ENCODE measurements at regions not wholly inside any gene's neighbourhood (a gene's known extent, or its start where the extent isn't known, plus 50 kb on each side); places are given as distances from the start of the nearest gene placed in this dataset.

- no peak for TF ChIP-seq CTCF (IDR thresholded peaks at IDR 0.05)
- Histone ChIP-seq H3K36me3 (ENCODE audit: control insufficient read depth, insufficient read depth, low read length) (no peaks in the 10 kb centered on the region), H2AFZ (no peak overlapping the region), H3K9ac (no peak overlapping the region), H3K4me2 (ENCODE audit: low read length) (no peak overlapping the region), H3K79me2 (no peaks in the 10 kb centered on the region), H3K27ac (no peak overlapping the region), H3K9me3 (ENCODE audit: control insufficient read depth, low read length) (no peaks in the 10 kb centered on the region), H3K4me1 (no peaks in the 10 kb centered on the region), H3K4me3 (ENCODE audit: low read depth, low read length) (no peak overlapping the region), H3K27me3 (ENCODE audit: control insufficient read depth, insufficient read depth, low read length) (no peaks in the 10 kb centered on the region)
These were observed 132.7 kb upstream of the DYRK2 start for GRCh38 chr12:67515679-67516340.

GRCh38 chr12:67517181-67517887 is 131.2 kb upstream of the DYRK2 start:
- Histone ChIP-seq H3K4me2 (ENCODE audit: low read length) (no peak overlapping the region), H3K9me3 (ENCODE audit: control insufficient read depth, low read length) (no peaks in the 10 kb centered on the region), H2AFZ (no peak overlapping the region), H3K9ac (no peak overlapping the region), H3K4me3 (ENCODE audit: low read depth, low read length) (no peak overlapping the region), H3K27me3 (ENCODE audit: control insufficient read depth, insufficient read depth, low read length) (no peaks in the 10 kb centered on the region), H3K4me1 (no peaks in the 10 kb centered on the region), H3K27ac (no peak overlapping the region), H3K36me3 (ENCODE audit: control insufficient read depth, insufficient read depth, low read length) (no peaks in the 10 kb centered on the region), H3K79me2 (no peaks in the 10 kb centered on the region)
- no peak for TF ChIP-seq CTCF (IDR thresholded peaks at IDR 0.05)

DNA sequence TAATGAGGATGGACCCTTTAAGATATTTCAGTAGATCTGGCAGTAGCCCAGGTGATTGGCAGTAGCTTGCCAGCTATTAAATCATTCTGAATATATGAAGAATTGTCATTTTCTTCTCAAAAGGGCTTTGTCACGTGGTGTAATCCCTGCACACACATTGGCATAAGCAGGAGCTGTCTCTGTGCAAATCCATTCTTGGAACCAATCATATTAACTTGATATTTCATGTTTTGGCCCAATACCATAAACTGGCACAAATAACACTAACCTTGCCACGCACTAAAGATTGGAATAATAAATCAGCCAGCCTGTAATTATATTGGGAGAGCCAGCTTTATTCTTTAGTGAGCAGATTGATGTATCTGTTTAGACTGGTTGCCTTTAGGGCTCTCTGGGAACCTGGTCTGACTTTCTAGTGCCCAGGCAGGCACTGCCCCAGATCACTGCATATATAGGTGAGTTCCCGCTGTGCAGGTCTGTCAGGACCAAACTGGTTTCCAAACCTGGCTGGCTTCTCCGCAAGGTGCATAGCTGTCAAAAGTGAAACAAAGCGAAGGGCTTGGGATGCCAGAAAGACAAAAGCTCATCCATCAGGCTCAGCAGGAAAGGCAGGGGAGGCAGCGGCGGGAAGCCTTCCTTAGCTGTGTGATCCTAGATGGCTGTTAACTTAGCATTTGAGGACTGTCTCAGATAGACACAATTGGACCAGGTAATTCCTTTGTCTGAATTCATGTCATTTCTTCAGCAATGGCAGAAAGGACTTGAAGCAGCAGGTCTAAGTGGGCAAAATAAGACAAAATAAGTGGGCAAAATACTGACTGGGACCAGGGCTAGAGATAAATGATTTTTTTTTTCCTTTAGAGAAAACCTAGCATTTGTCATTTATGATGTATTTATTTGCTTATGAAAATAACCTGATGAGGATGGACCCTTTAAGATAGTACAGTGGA is 128.8 kb upstream of the DYRK2 start:
- Histone ChIP-seq H3K36me3 (ENCODE audit: control insufficient read depth, insufficient read depth, low read length) (no peaks in the 10 kb centered on the region), H3K79me2 (no peaks in the 10 kb centered on the region), H2AFZ (no peak overlapping the region), H3K27me3 (ENCODE audit: control insufficient read depth, insufficient read depth, low read length) (no peaks in the 10 kb centered on the region), H3K9me3 (ENCODE audit: control insufficient read depth, low read length) (no peaks in the 10 kb centered on the region), H3K9ac (no peak overlapping the region), H3K27ac (no peak overlapping the region), H3K4me3 (ENCODE audit: low read depth, low read length) (no peak overlapping the region), H3K4me2 (ENCODE audit: low read length) (no peak overlapping the region), H3K4me1 (no peaks in the 10 kb centered on the region)
- TF ChIP-seq CTCF (IDR thresholded peaks at IDR 0.05), result no peak

- Histone ChIP-seq H3K4me3 (ENCODE audit: low read depth, low read length) (no peak overlapping the region), H2AFZ (no peak overlapping the region), H3K79me2 (no peaks in the 10 kb centered on the region), H3K4me2 (ENCODE audit: low read length) (no peak overlapping the region), H3K27ac (no peak overlapping the region), H3K4me1 (no peaks in the 10 kb centered on the region), H3K27me3 (ENCODE audit: control insufficient read depth, insufficient read depth, low read length) (no peaks in the 10 kb centered on the region), H3K9ac (no peak overlapping the region), H3K36me3 (ENCODE audit: control insufficient read depth, insufficient read depth, low read length) (no peaks in the 10 kb centered on the region), H3K9me3 (ENCODE audit: control insufficient read depth, low read length) (no peaks in the 10 kb centered on the region)
- TF ChIP-seq CTCF (IDR thresholded peaks at IDR 0.05), result no peak
These were observed 127.9 kb upstream of the DYRK2 start for GRCh38 chr12:67520606-67521005.
